ENCODE measurements at regions not wholly inside any gene's neighbourhood (a gene's known extent, or its start where the extent isn't known, plus 50 kb on each side); places are given as distances from the start of the nearest gene placed in this dataset.

GRCh38 chr4:171594293-171594692, 218.9 kb upstream of the GALNTL6 start:
- DNase-seq (ENCODE audit: low read depth) = no peak
- TF ChIP-seq, protein P1, sequence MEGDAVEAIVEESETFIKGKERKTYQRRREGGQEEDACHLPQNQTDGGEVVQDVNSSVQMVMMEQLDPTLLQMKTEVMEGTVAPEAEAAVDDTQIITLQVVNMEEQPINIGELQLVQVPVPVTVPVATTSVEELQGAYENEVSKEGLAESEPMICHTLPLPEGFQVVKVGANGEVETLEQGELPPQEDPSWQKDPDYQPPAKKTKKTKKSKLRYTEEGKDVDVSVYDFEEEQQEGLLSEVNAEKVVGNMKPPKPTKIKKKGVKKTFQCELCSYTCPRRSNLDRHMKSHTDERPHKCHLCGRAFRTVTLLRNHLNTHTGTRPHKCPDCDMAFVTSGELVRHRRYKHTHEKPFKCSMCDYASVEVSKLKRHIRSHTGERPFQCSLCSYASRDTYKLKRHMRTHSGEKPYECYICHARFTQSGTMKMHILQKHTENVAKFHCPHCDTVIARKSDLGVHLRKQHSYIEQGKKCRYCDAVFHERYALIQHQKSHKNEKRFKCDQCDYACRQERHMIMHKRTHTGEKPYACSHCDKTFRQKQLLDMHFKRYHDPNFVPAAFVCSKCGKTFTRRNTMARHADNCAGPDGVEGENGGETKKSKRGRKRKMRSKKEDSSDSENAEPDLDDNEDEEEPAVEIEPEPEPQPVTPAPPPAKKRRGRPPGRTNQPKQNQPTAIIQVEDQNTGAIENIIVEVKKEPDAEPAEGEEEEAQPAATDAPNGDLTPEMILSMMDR (conservative IDR thresholded peaks at IDR 0.05; ENCODE audit: control insufficient read depth, insufficient read depth, low read depth, low read length) = no peak
- H3K4me3 ChIP-seq (ENCODE audit: control insufficient read depth, low read depth, low read length) = no peak overlapping the region

DNA sequence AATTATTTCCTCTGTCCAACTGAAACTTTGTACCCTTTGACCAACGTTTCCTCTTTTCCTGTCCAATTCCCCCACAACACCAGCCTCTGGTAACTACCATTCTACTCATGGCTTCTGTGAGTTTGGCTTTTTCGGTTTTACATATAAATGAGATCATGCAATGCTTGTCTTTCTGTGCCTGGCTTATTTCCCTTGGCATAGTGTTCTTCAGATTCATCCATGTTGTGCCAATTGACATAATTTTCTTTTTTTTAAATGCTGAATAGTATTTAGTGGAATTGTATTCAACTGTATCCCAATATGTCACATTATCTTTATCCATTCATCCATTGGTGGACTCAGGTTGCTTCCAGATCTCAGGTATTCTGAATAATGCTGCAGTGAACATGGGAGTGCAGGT, 222.5 kb upstream of the GALNTL6 start:
- DNase-seq (ENCODE audit: low read depth) = no peak
- H3K4me3 ChIP-seq (ENCODE audit: control insufficient read depth, low read depth, low read length) = no peak overlapping the region
- TF ChIP-seq, protein P1 (conservative IDR thresholded peaks at IDR 0.05; ENCODE audit: control insufficient read depth, insufficient read depth, low read depth, low read length) = no peak

GRCh38 chr4:171588764-171589163, 224.4 kb upstream of the GALNTL6 start:
- TF ChIP-seq, protein P1 (conservative IDR thresholded peaks at IDR 0.05; ENCODE audit: control insufficient read depth, insufficient read depth, low read depth, low read length) = no peak
- no peak overlapping the region for H3K4me3 ChIP-seq (ENCODE audit: control insufficient read depth, low read depth, low read length)
- DNase-seq (ENCODE audit: low read depth) = no peak

DNA sequence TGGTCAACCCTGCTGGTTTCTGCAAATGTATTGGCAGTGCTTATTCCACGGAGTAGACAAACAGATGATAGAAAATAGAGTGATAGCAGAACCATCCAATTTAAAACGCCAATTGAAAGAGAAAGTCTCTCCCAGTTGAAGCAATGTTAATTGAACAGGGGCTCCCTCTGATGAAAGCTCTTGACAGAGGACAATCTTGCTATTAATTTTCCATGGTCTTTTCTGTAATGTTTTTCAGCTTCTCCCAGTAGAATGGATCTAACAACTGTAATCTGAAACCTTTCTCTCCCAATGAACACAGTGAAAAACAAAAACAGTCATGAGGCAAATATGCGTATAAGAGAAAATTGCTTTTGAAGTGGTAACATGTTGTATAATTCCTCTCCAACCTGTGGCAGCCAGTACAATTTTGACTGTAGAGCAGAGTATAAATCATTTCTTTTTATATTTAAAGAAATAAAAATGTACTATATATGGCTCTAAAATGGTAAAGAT, 225.1 kb upstream of the GALNTL6 start:
- no peak for DNase-seq (ENCODE audit: low read depth)
- TF ChIP-seq, protein P1 (conservative IDR thresholded peaks at IDR 0.05; ENCODE audit: control insufficient read depth, insufficient read depth, low read depth, low read length) = no peak
- H3K4me3 ChIP-seq (ENCODE audit: control insufficient read depth, low read depth, low read length) = no peak overlapping the region

DNA sequence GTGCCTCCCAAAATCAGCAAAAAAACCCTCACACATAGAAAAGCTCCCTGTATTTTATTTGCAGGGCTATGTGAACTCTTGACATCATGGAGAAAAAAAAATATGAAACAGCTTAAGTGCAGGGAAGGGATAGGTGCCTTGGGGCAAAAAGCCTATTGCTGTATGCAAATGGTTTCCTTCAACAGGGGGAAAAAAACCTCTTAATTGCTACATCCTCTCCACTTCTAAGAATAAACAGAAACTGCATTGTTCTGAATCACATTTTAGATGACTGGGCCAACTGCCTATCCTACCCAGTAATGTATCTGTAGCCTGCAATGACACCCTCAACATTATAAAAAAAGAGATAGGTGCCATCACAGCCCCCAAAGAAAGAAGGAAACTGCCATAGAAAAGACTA, 229.4 kb upstream of the GALNTL6 start:
- no peak for DNase-seq (ENCODE audit: low read depth)
- TF ChIP-seq, protein P1 (conservative IDR thresholded peaks at IDR 0.05; ENCODE audit: control insufficient read depth, insufficient read depth, low read depth, low read length) = no peak

DNA sequence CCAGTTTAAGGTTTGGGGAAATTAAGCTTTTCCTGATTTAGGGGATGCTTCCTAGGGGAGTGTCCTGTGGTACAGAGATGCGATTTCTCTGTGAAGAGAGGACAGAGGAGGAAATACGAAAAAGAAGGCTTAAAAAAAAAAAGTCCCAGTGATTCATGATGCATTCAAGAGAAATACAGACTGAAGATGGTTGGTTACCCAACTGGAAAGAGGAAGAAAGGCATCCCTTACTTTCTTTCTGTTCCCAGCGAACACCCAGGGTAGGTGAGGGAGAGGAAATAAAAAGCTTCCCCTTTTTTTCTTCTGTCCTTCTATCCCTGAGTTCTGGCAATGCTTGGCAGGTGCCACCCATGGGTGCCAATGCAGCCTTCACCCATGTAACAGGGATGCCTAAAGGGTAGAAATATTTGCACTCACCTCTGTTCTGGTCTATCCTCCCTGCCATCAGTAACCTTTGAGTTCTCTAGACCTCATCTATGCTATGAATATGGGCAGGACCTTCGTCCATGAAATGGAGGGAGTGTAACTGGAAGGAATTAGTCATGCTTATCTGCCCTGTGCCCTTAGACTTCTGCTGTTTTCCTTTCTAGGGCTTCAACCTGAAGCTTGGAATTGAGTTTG, 230.1 kb upstream of the GALNTL6 start:
- TF ChIP-seq, protein P1 (conservative IDR thresholded peaks at IDR 0.05; ENCODE audit: control insufficient read depth, insufficient read depth, low read depth, low read length) = no peak
- no peak for DNase-seq (ENCODE audit: low read depth)
- no peak overlapping the region for H3K4me3 ChIP-seq (ENCODE audit: control insufficient read depth, low read depth, low read length)

More for the DNA sequence above, 229.4 kb upstream of the GALNTL6 start:
- H3K4me3 ChIP-seq (ENCODE audit: control insufficient read depth, low read depth, low read length) = no peak overlapping the region
